H1 (cell line): ENCODE measurements at regions not wholly inside any gene's neighbourhood (a gene's known extent, or its start where the extent isn't known, plus 50 kb on each side); places are given as distances from the start of the nearest gene placed in this dataset.

Experiments used
- CTCF ChIA-PET: fragments of 300-600 bp; sonication (Branson Sonifier 250); formaldehyde crosslinking; loops from one replicate; lab custom pipeline; 2021; ENCODE audit not compliant: partially characterized antibody; lab: Charles Lee
- POLR2A ChIA-PET: fragments of 300-600 bp; sonication (Branson Sonifier 250); formaldehyde crosslinking; loops from one replicate; lab custom pipeline; 2021; ENCODE audit warnings: inconsistent platforms; ENCODE audit not compliant: partially characterized antibody; lab: Charles Lee
- DNase-seq, 2 experiments: peaks; one replicate each; pipeline versions ENCODE4 v3.0.0 to v3.0.0-alpha.2; 2010 to 2022; ENCODE audit warnings: low spot score in 2 of 2, low read depth in 1 of 2, mixed read lengths in 1 of 2
- FAIRE-seq: peaks from 2 replicates; lab custom pipeline; 2011; peaks lifted over from hg19 to GRCh38; lab: Jason Lieb, UNC
- H2AFZ ChIP-seq: 2 replicates; pipeline ENCODE4 v1.8.1; 2012; ENCODE audit warnings: low read length, inconsistent platforms
- H2AK5ac ChIP-seq: 2 replicates; pipeline ENCODE4 v1.6.1; 2013; ENCODE audit warnings: low read depth, low read length
- H2BK120ac ChIP-seq: replicated peaks from 2 replicates; pipeline ENCODE3; 2013; ENCODE audit warnings: low read depth, low read length, inconsistent platforms
- H2BK12ac ChIP-seq: 2 replicates; pipeline ENCODE4 v1.6.1; 2013; ENCODE audit warnings: low read depth, low read length
- H2BK15ac ChIP-seq: 2 replicates; pipeline ENCODE4 v1.6.1; 2013; ENCODE audit warnings: low read length
- H2BK20ac ChIP-seq: 2 replicates; pipeline ENCODE4 v1.6.1; 2013; ENCODE audit warnings: low read length
- H2BK5ac ChIP-seq: 2 replicates; pipeline ENCODE4 v1.6.1; 2013; ENCODE audit warnings: low read depth, low read length
- H3K14ac ChIP-seq: 2 replicates; pipeline ENCODE4 v1.6.1; 2013; ENCODE audit warnings: inconsistent platforms; ENCODE audit not compliant: insufficient read length
- H3K18ac ChIP-seq: 2 replicates; pipeline ENCODE4 v1.6.1; 2013; ENCODE audit warnings: low read length; ENCODE audit errors: extremely low read depth
- H3K23ac ChIP-seq: 2 replicates; pipeline ENCODE4 v1.6.1; 2013; ENCODE audit warnings: inconsistent platforms; ENCODE audit not compliant: insufficient read length
- H3K23me2 ChIP-seq: 2 replicates; pipeline ENCODE4 v1.6.1; 2013; ENCODE audit warnings: low read depth, low read length
- H3K27ac ChIP-seq: 2 replicates; pipeline ENCODE4 v1.6.1; 2011; ENCODE audit warnings: low read depth, low read length, inconsistent platforms
- H3K27me3 ChIP-seq, 4 experiments: replicated peaks in 1 of 4; 1 replicate in 1 of 4; 2 replicates in 3 of 4; pipeline versions ENCODE4 v1.6.1 to v1.8.1; 2011 to 2013; ENCODE audit warnings: low read length in 3 of 4, mild to moderate bottlenecking in 3 of 4, inconsistent platforms in 2 of 4, mixed read lengths in 2 of 4, moderate library complexity in 1 of 4; ENCODE audit not compliant: control insufficient read depth in 3 of 4, insufficient read depth in 3 of 4; ENCODE audit errors: extremely low read depth in 1 of 4
- H3K36me3 ChIP-seq, 4 experiments: 2 replicates each; pipeline versions ENCODE4 v1.6.1 to v1.8.1; 2011 to 2013; ENCODE audit warnings: mild to moderate bottlenecking in 4 of 4, low read length in 3 of 4, moderate library complexity in 2 of 4, control low read depth in 1 of 4, inconsistent platforms in 1 of 4; ENCODE audit not compliant: insufficient read depth in 4 of 4, control insufficient read depth in 2 of 4
- H3K4ac ChIP-seq: replicated peaks from 2 replicates; pipeline ENCODE3; 2013; ENCODE audit warnings: low read length, low read depth, mixed read lengths, inconsistent platforms; ENCODE audit not compliant: insufficient read length
- H3K4me1 ChIP-seq, 4 experiments: replicated peaks in 1 of 4; 1 replicate in 1 of 4; 2 replicates in 3 of 4; pipeline versions ENCODE4 v1.6.1 to v1.8.1; 2011 to 2013; ENCODE audit warnings: low read length in 3 of 4, inconsistent platforms in 2 of 4, mixed read lengths in 1 of 4; ENCODE audit not compliant: insufficient read depth in 4 of 4, control insufficient read depth in 3 of 4
- H3K4me2 ChIP-seq, 2 experiments: 2 replicates each; pipeline versions ENCODE4 v1.6.1 to v1.8.1; 2011 to 2013; ENCODE audit warnings: low read depth in 2 of 2, low read length in 2 of 2, control low read depth in 1 of 2, inconsistent platforms in 1 of 2, mild to moderate bottlenecking in 1 of 2; ENCODE audit not compliant: insufficient read depth in 1 of 2
- H3K4me3 ChIP-seq, 4 experiments: fragments of 200-600, 300-600 bp in 1 of 4; sonication (generic), shearing (Covaris generic), sonication (Bioruptor Twin) in 1 of 4; 2 replicates each; pipeline versions ENCODE4 v1.5.1 to v1.8.1; 2011 to 2016; ENCODE audit warnings: low read length in 4 of 4, low read depth in 3 of 4, control low read depth in 2 of 4, inconsistent platforms in 2 of 4, mild to moderate bottlenecking in 2 of 4, mixed read lengths in 1 of 4, moderate library complexity in 1 of 4; ENCODE audit not compliant: insufficient read depth in 2 of 4; ENCODE audit errors: extremely low read depth in 1 of 4
- H3K56ac ChIP-seq: replicated peaks from 2 replicates; pipeline ENCODE3; 2013; ENCODE audit warnings: low read depth, mild to moderate bottlenecking, mixed read lengths, low read length, inconsistent platforms; ENCODE audit not compliant: insufficient read length
- H3K79me1 ChIP-seq: 2 replicates; pipeline ENCODE4 v1.6.1; 2013; ENCODE audit warnings: low read depth, low read length, control low read depth
- H3K79me2 ChIP-seq, 2 experiments: 2 replicates each; pipeline versions ENCODE4 v1.6.1 to v1.8.1; 2012 to 2013; ENCODE audit warnings: low read length in 2 of 2, mild to moderate bottlenecking in 2 of 2, inconsistent platforms in 1 of 2; ENCODE audit not compliant: insufficient read depth in 2 of 2, control insufficient read depth in 1 of 2
- H3K9ac ChIP-seq, 4 experiments: replicated peaks in 1 of 4; 1 replicate in 1 of 4; 2 replicates in 3 of 4; pipeline versions ENCODE4 v1.6.1 to v1.8.1; 2011 to 2013; ENCODE audit warnings: low read depth in 3 of 4, low read length in 3 of 4, control low read depth in 2 of 4, mild to moderate bottlenecking in 2 of 4, moderate library complexity in 2 of 4, inconsistent platforms in 1 of 4; ENCODE audit errors: extremely low read depth in 1 of 4
- H3K9me3 ChIP-seq, 2 experiments: 2 replicates each; pipeline versions ENCODE4 v1.6.1 to v1.8.1; 2012 to 2013; ENCODE audit warnings: mild to moderate bottlenecking in 2 of 2, moderate library complexity in 2 of 2, control low read depth in 1 of 2, inconsistent platforms in 1 of 2, low read depth in 1 of 2, low read length in 1 of 2, mixed read lengths in 1 of 2; ENCODE audit not compliant: insufficient read depth in 2 of 2
- H4K20me1 ChIP-seq, 2 experiments: replicated peaks in 1 of 2; 2 replicates each; pipeline versions ENCODE3 to v1.8.1; 2011 to 2013; ENCODE audit warnings: inconsistent platforms in 2 of 2, low read length in 2 of 2, mild to moderate bottlenecking in 1 of 2; ENCODE audit not compliant: insufficient read depth in 2 of 2, control insufficient read depth in 1 of 2
- H4K5ac ChIP-seq: 2 replicates; pipeline ENCODE4 v1.6.1; 2013; ENCODE audit warnings: low read length, low read depth, mixed read lengths, inconsistent platforms; ENCODE audit not compliant: insufficient read length
- H4K8ac ChIP-seq: 2 replicates; pipeline ENCODE4 v1.8.0; 2013; ENCODE audit warnings: mild to moderate bottlenecking, moderate library complexity, low read length, inconsistent platforms; ENCODE audit not compliant: insufficient read depth; ENCODE audit errors: extremely low read depth
- H4K91ac ChIP-seq: replicated peaks from 2 replicates; pipeline ENCODE3; 2013; ENCODE audit warnings: low read length, mixed read lengths, inconsistent platforms; ENCODE audit not compliant: insufficient read length
- ASH2L ChIP-seq: fragments of 200-600, 300-600 bp; sonication (generic); IDR thresholded peaks from one replicate; pipeline ENCODE4 v1.7.1; 2017; ENCODE audit warnings: low read length
- ATF2 ChIP-seq: IDR thresholded peaks from 2 replicates; pipeline ENCODE4 v1.6.1; 2012; ENCODE audit warnings: low read length, inconsistent platforms
- EGR1 ChIP-seq: IDR thresholded peaks from 2 replicates; pipeline ENCODE4 v1.6.1; 2011; ENCODE audit warnings: low read depth, low read length, borderline replicate concordance
- EP300 ChIP-seq, 2 experiments: IDR thresholded peaks; 1 replicate in 1 of 2; 2 replicates in 1 of 2; pipeline ENCODE4 v1.6.1; 2011 to 2012; ENCODE audit warnings: low read depth in 2 of 2, low read length in 2 of 2, mild to moderate bottlenecking in 2 of 2, borderline replicate concordance in 1 of 2, inconsistent platforms in 1 of 2, moderate library complexity in 1 of 2
- JUN ChIP-seq: IDR thresholded peaks from 2 replicates; pipeline ENCODE4 v1.6.1; 2011; ENCODE audit warnings: low read depth, mild to moderate bottlenecking, improper control_type of control experiment, low read length
- KDM1A ChIP-seq: fragments of 200-600, 300-600 bp; sonication (generic); IDR thresholded peaks from 2 replicates; pipeline ENCODE4 v1.7.1; 2016; ENCODE audit warnings: mild to moderate bottlenecking, low read length, borderline replicate concordance
- NANOG ChIP-seq: IDR thresholded peaks from 2 replicates; pipeline ENCODE4 v1.6.1; 2011; ENCODE audit warnings: low read length, low read depth, mild to moderate bottlenecking, inconsistent platforms; ENCODE audit not compliant: insufficient read depth, poor library complexity, severe bottlenecking
- POU5F1 ChIP-seq: IDR thresholded peaks from 2 replicates; pipeline ENCODE4 v1.6.1; 2011; ENCODE audit warnings: low read depth, mild to moderate bottlenecking, low read length, moderate library complexity
- RAD21 ChIP-seq, 2 experiments: IDR thresholded peaks in 1 of 2; conservative IDR thresholded peaks in 1 of 2; 2 replicates each; pipeline ENCODE4 v1.6.1; 2011; ENCODE audit warnings: low read depth in 2 of 2, low read length in 2 of 2, improper control_type of control experiment in 1 of 2, inconsistent platforms in 1 of 2, mild to moderate bottlenecking in 1 of 2, moderate library complexity in 1 of 2
- SP2 ChIP-seq: IDR thresholded peaks from 2 replicates; pipeline ENCODE4 v1.6.1; 2012; ENCODE audit warnings: mild to moderate bottlenecking, low read length, inconsistent platforms
- TAF1 ChIP-seq: IDR thresholded peaks from 2 replicates; pipeline ENCODE4 v1.6.1; 2011; ENCODE audit warnings: mild to moderate bottlenecking, low read depth, low read length
- TBP ChIP-seq: IDR thresholded peaks from 2 replicates; pipeline ENCODE4 v1.6.1; 2011; ENCODE audit warnings: low read depth, low read length, improper control_type of control experiment
- WGBS, 2 experiments: shearing (Covaris generic) in 1 of 2; methylation state at CpG; one replicate each; pipeline versions ENCODE4 v1.1.6 to v1.1.7; 2013 to 2015; ENCODE audit warnings: low lambda C conversion rate in 2 of 2, mixed read lengths in 2 of 2, inconsistent platforms in 1 of 2, low coverage in 1 of 2, missing lambda C conversion rate in 1 of 2; ENCODE audit not compliant: insufficient replicate concordance in 2 of 2, insufficient coverage in 1 of 2, insufficient read length in 1 of 2; ENCODE audit errors: extremely low coverage in 1 of 2, missing lambda C conversion rate in 1 of 2; 5-methylcytosine and 5-hydroxymethylcytosine counted together

- H2BK15ac ChIP-seq: peak overlapping the region; percentile 10; the same call in 1 of the 2 replicates
- H4K5ac ChIP-seq: no peak overlapping the region
- H3K56ac ChIP-seq: no peak overlapping the region
- H4K91ac ChIP-seq: no peak overlapping the region
- peak overlapping the region in 2 of 4 experiments; percentile 4 to 78; a peak in 4 of 8 replicates for H3K4me3 ChIP-seq
- no peak overlapping the region for H3K4ac ChIP-seq
- peak overlapping the region; percentile 66 to 99 for H3K4me2 ChIP-seq
- DNase-seq: peak in 1 of 2 experiments; percentile 62
- H2BK20ac ChIP-seq: no peak overlapping the region
- POLR2A ChIA-PET: interaction anchor here (1.5 to 1.6 kb wide), 2 partner anchors 23 to 193 kb away, joined by 4 to 5 read pairs; no protein-coding TSS in a partner anchor
- no peak overlapping the region for H3K23ac ChIP-seq
- no peaks in the 10 kb centered on the region for H3K79me1 ChIP-seq
- H3K27ac ChIP-seq: no peak overlapping the region
- no peaks in the 10 kb centered on the region for H3K9me3 ChIP-seq
- peaks cover 13% of the 10 kb centered on the region for H3K23me2 ChIP-seq
- no peak overlapping the region for H2BK5ac ChIP-seq
- no peak overlapping the region for H3K18ac ChIP-seq
- H3K79me2 ChIP-seq: peaks cover 0 to 11% of the 10 kb centered on the region in 2 experiments; a peak in 2 of 4 replicates
- H4K8ac ChIP-seq: no peak overlapping the region
- no peak for FAIRE-seq
- no peak overlapping the region for H2BK120ac ChIP-seq
- 13% methylated on average over 23 of the region's 26 CpGs; no CpG with 5 or more reads in 1 of the 2 experiments for WGBS, 2 experiments
- CTCF ChIA-PET: interaction anchor here (0.6 to 1.5 kb wide), 8 partner anchors 10 to 531 kb away, joined by 3 to 4 read pairs (median 3); no protein-coding TSS in a partner anchor
- no peaks in the 10 kb centered on the region for H4K20me1 ChIP-seq
- H3K9ac ChIP-seq: no peak overlapping the region
- peaks cover 9 to 19% (median 16%) of the 10 kb centered on the region in 4 experiments for H3K4me1 ChIP-seq
- H2BK12ac ChIP-seq: peak overlapping the region; percentile 3; the same call in 1 of the 2 replicates
- no peaks in the 10 kb centered on the region for H3K36me3 ChIP-seq
- no peak overlapping the region for H2AK5ac ChIP-seq
- H3K27me3 ChIP-seq: peaks cover 2 to 26% (median 16%) of the 10 kb centered on the region in 4 experiments; a peak in 6 of 7 replicates
- H3K14ac ChIP-seq: no peak overlapping the region
- H2AFZ ChIP-seq: no peak overlapping the region
- no peak for TF ChIP-seq TBP
- TF ChIP-seq EP300 (IDR thresholded peaks at IDR 0.05; ENCODE audit: borderline replicate concordance in 1 of 2, low read depth in 2 of 2, low read length in 2 of 2): no peak
- peak; percentile 63 for TF ChIP-seq ASH2L
- no peak for TF ChIP-seq ATF2
- no peak for TF ChIP-seq EGR1
- 0 out of 2 replicates have a peak, but pooled peaks have one; percentile 21 for TF ChIP-seq TAF1
- TF ChIP-seq KDM1A: no peak
- peak; percentile 14 to 45; a peak in 3 of 4 replicates for TF ChIP-seq RAD21 (IDR thresholded peaks at IDR 0.05 in 1 of 2, conservative IDR thresholded peaks at IDR 0.05 in 1 of 2; ENCODE audit: low read depth in 2 of 2, low read length in 2 of 2)
- TF ChIP-seq POU5F1: no peak
- TF ChIP-seq JUN: no peak
- TF ChIP-seq NANOG: no peak
- TF ChIP-seq SP2: no peak
Measured at GRCh38 chr4:182141061-182141460, 102.1 kb upstream of the TENM3 start.
